ENCODE measurements at regions not wholly inside any gene's neighbourhood (a gene's known extent, or its start where the extent isn't known, plus 50 kb on each side); places are given as distances from the start of the nearest gene placed in this dataset.

GRCh38 chr6:24990236-24990845, 54.6 kb upstream of the RIPOR2 start:
- no peak overlapping the region for H3K9ac ChIP-seq (ENCODE audit: extremely low read depth, insufficient read length, low read length)
- H3K27me3 ChIP-seq (ENCODE audit: insufficient read depth, low read length) = no peaks in the 10 kb centered on the region
- H3K23ac ChIP-seq (ENCODE audit: insufficient read length, low read depth, low read length) = no peak overlapping the region
- no peak overlapping the region for H4K91ac ChIP-seq (ENCODE audit: insufficient read length, low read depth, low read length)
- no peak overlapping the region for H2AK5ac ChIP-seq (ENCODE audit: insufficient read length, low read length)
- no peak overlapping the region for H2BK120ac ChIP-seq (ENCODE audit: low read depth, low read length, poor library complexity, severe bottlenecking)
- peaks cover 2% of the 10 kb centered on the region; the same call in 1 of the 2 replicates for H3K4me1 ChIP-seq (ENCODE audit: insufficient read depth, low read length)
- no peak overlapping the region for H4K5ac ChIP-seq (ENCODE audit: insufficient read length, low read depth, low read length)
- H3K23me2 ChIP-seq (ENCODE audit: insufficient read length, low read depth, low read length, poor library complexity, severe bottlenecking) = no peaks in the 10 kb centered on the region
- no peak overlapping the region for H3K27ac ChIP-seq (ENCODE audit: insufficient read length, low read depth, low read length)
- no peak overlapping the region for H2BK12ac ChIP-seq (ENCODE audit: insufficient read length, low read depth, low read length)
- no peak overlapping the region for H3K18ac ChIP-seq (ENCODE audit: insufficient read length, low read depth, low read length)
- H3K4me3 Mint-ChIP-seq = no peak overlapping the region
- no peak overlapping the region for H3T11ph ChIP-seq (ENCODE audit: low read length)
- no peaks in the 10 kb centered on the region for H4K20me1 ChIP-seq (ENCODE audit: control insufficient read depth, insufficient read depth, insufficient read length)
- no peak for DNase-seq
- no peak overlapping the region for H3K56ac ChIP-seq (ENCODE audit: insufficient read length, low read depth, low read length)
- no peak overlapping the region; a peak in 1 of 7 replicates for H3K27ac Mint-ChIP-seq
- H3K14ac ChIP-seq (ENCODE audit: insufficient read depth, low read length) = no peak overlapping the region
- TF ChIP-seq, protein P1, sequence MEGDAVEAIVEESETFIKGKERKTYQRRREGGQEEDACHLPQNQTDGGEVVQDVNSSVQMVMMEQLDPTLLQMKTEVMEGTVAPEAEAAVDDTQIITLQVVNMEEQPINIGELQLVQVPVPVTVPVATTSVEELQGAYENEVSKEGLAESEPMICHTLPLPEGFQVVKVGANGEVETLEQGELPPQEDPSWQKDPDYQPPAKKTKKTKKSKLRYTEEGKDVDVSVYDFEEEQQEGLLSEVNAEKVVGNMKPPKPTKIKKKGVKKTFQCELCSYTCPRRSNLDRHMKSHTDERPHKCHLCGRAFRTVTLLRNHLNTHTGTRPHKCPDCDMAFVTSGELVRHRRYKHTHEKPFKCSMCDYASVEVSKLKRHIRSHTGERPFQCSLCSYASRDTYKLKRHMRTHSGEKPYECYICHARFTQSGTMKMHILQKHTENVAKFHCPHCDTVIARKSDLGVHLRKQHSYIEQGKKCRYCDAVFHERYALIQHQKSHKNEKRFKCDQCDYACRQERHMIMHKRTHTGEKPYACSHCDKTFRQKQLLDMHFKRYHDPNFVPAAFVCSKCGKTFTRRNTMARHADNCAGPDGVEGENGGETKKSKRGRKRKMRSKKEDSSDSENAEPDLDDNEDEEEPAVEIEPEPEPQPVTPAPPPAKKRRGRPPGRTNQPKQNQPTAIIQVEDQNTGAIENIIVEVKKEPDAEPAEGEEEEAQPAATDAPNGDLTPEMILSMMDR (conservative IDR thresholded peaks at IDR 0.05) = no peak
- no peak overlapping the region for H3K4ac ChIP-seq (ENCODE audit: low read depth, low read length)
- H3K27me3 Mint-ChIP-seq (ENCODE audit: low read depth) = no peaks in the 10 kb centered on the region
- H2BK20ac ChIP-seq (ENCODE audit: low read depth, low read length, poor library complexity, severe bottlenecking) = no peak overlapping the region
- peaks cover 31 to 49% of the 10 kb centered on the region in 2 experiments for H3K9me3 Mint-ChIP-seq
- peaks cover 15 to 21% of the 10 kb centered on the region in 2 experiments for H3K4me1 Mint-ChIP-seq
- no peaks in the 10 kb centered on the region for H3K79me1 ChIP-seq (ENCODE audit: insufficient read depth, low read depth, low read length, poor library complexity, severe bottlenecking)
- H2AFZ ChIP-seq (ENCODE audit: low read length) = no peak overlapping the region
- H2BK15ac ChIP-seq (ENCODE audit: low read depth, low read length) = no peak overlapping the region
- no peak overlapping the region for H2BK5ac ChIP-seq (ENCODE audit: insufficient read length, low read length)
- WGBS (ENCODE audit: extremely low coverage, insufficient read length, low lambda C conversion rate) = 100% methylated on average over 1 of the region's 7 CpGs
- H3K36me3 Mint-ChIP-seq (ENCODE audit: insufficient read depth in 1 of 3, low read depth in 3 of 3) = peaks cover 16 to 54% (median 36%) of the 10 kb centered on the region in 3 experiments
- H3K79me2 ChIP-seq (ENCODE audit: insufficient read depth, low read length) = no peaks in the 10 kb centered on the region
- no peak overlapping the region for H3K4me2 ChIP-seq (ENCODE audit: insufficient read depth, insufficient read length, low read length)
- H3K9me3 ChIP-seq (ENCODE audit: control insufficient read depth, low read depth, low read length) = no peaks in the 10 kb centered on the region
- no peak overlapping the region for H4K8ac ChIP-seq (replicated peaks; ENCODE audit: insufficient read length, low read depth, low read length)

Data from H9 (cell line).